PC-3 (cell line): ENCODE measurements at regions not wholly inside any gene's neighbourhood (a gene's known extent, or its start where the extent isn't known, plus 50 kb on each side); places are given as distances from the start of the nearest gene placed in this dataset.

Source experiments
- ATAC-seq: fragments of 200-7000 bp; cut with Tn5 transposase; 2 replicates; pipeline ENCODE4 v1.9.1; 2020; ENCODE audit warnings: mild to moderate bottlenecking, moderate library complexity
- BruUV-seq: library from RNA; stranded (reverse); fragments of 400-500 nt; replicated peaks from 2 replicates; lab custom pipeline; 2021; lab: Mats Ljungman, UMichigan
- CTCF ChIA-PET: fragments of 300-600 bp; sonication (Branson Sonifier 250); formaldehyde crosslinking; loops from one replicate; lab custom pipeline; 2022; ENCODE audit warnings: antibody characterized with exemption; lab: Charles Lee
- POLR2A ChIA-PET: fragments of 300-600 bp; sonication (Branson Sonifier 250); formaldehyde crosslinking; loops from one replicate; lab custom pipeline; 2022; ENCODE audit warnings: antibody characterized with exemption; ENCODE audit not compliant: unreplicated experiment; lab: Charles Lee
- DNase-seq: peaks from one replicate; pipeline ENCODE4 v3.0.0-alpha.2; 2015
- H2AFZ ChIP-seq: fragments of 300-600 bp; sonication (generic); 2 replicates; pipeline ENCODE4 v1.6.0; 2016; ENCODE audit warnings: antibody characterized with exemption, low read length
- H3F3A ChIP-seq: fragments of 300-600 bp; sonication (generic); one replicate; pipeline ENCODE4 v1.6.0; 2017; ENCODE audit warnings: antibody characterized with exemption, low read length, control low read depth, mild to moderate bottlenecking; ENCODE audit not compliant: unreplicated experiment
- H3K27ac ChIP-seq: fragments of 300-600 bp; sonication (generic); 2 replicates; pipeline ENCODE4 v1.5.1; 2016; ENCODE audit warnings: mild to moderate bottlenecking, low read length
- H3K27me3 ChIP-seq: fragments of 300-600 bp; sonication (generic); 2 replicates; pipeline ENCODE4 v1.6.1; 2016; ENCODE audit warnings: low read length, mixed read lengths
- H3K36me3 ChIP-seq: fragments of 300-600 bp; sonication (generic); 2 replicates; pipeline ENCODE4 v1.6.1; 2016; ENCODE audit warnings: low read depth, mixed run types, low read length, mixed read lengths
- H3K4me1 ChIP-seq: fragments of 300-600 bp; sonication (generic); 2 replicates; pipeline ENCODE4 v1.5.1; 2016; ENCODE audit warnings: low read length; ENCODE audit not compliant: insufficient read depth
- H3K4me2 ChIP-seq: fragments of 300-600 bp; sonication (generic); 2 replicates; pipeline ENCODE4 v1.6.0; 2016; ENCODE audit warnings: low read length
- H3K4me3 ChIP-seq: fragments of 300-600 bp; sonication (generic); 2 replicates; pipeline ENCODE4 v1.5.1; 2016; ENCODE audit warnings: mild to moderate bottlenecking, low read length, mixed read lengths
- H3K79me2 ChIP-seq: fragments of 300-600 bp; sonication (generic); 2 replicates; pipeline ENCODE4 v1.6.1; 2017; ENCODE audit warnings: low read length, mixed read lengths
- H3K9ac ChIP-seq: fragments of 300-600 bp; sonication (generic); 2 replicates; pipeline ENCODE4 v1.6.0; 2016; ENCODE audit warnings: mild to moderate bottlenecking, low read length
- H3K9me2 ChIP-seq: fragments of 300-600 bp; sonication (generic); replicated peaks from 2 replicates; pipeline ENCODE4 v1.6.1; 2016; ENCODE audit warnings: mixed run types, low read length, mixed read lengths
- H3K9me3 ChIP-seq: fragments of 300-600 bp; sonication (generic); 2 replicates; pipeline ENCODE4 v1.6.1; 2016; ENCODE audit warnings: low read length, mixed read lengths
- H4K20me1 ChIP-seq: fragments of 300-600 bp; sonication (generic); 2 replicates; pipeline ENCODE4 v1.6.1; 2016; ENCODE audit warnings: low read length, mixed read lengths
- EZH2 ChIP-seq: fragments of 300-600 bp; sonication (generic); IDR thresholded peaks from one replicate; pipeline ENCODE4 v1.6.1; 2017; ENCODE audit warnings: antibody characterized with exemption, mild to moderate bottlenecking, low read length; ENCODE audit not compliant: unreplicated experiment
- EZH2phosphoT487 ChIP-seq: fragments of 300-600 bp; sonication (generic); IDR thresholded peaks from 2 replicates; pipeline ENCODE4 v1.6.1; 2018; ENCODE audit warnings: mild to moderate bottlenecking, antibody characterized with exemption, low read length, borderline replicate concordance
- intact Hi-C: fragments of 100-400 bp; cut with micrococcal nuclease; formaldehyde crosslinking; loops from 2 replicates; pipeline ENCODE4 v1.9.0; 2023
- TF ChIP-seq, protein P1 (sequence below): fragments of 300-600 bp; sonication (generic); conservative IDR thresholded peaks from 2 replicates; pipeline ENCODE4 v1.5.1; 2017; ENCODE audit warnings: antibody characterized with exemption, low read depth, mild to moderate bottlenecking, low read length

DNA sequence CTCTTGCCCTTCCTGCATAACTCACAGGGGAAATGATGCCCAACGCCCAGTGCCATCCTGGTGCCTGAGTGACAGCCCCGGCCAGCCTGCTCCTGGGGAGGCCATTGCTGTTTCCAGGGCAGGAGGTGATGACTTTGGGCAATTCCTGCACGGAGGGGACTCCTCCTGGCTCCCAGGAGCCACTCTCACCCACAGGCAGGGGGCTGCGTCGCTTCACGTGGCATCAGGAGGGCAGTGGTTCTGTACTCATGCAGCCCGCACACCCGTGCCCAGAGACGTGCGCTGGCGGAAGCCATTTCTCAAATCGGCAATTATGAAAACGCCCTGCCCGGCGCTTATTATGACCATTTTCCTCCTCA is 272.3 kb downstream of the CTTN start:
- Histone ChIP-seq H3K4me1 (peaks cover 3% of the 10 kb centered on the region; the same call in 1 of the 2 replicates), H3K36me3 (no peaks in the 10 kb centered on the region), H4K20me1 (no peaks in the 10 kb centered on the region), H3K27ac (no peak overlapping the region), H3K27me3 (no peaks in the 10 kb centered on the region), H3F3A (no peaks in the 10 kb centered on the region), H2AFZ (no peak overlapping the region), H3K9ac (no peak overlapping the region), H3K79me2 (no peaks in the 10 kb centered on the region), H3K9me3 (no peaks in the 10 kb centered on the region), H3K9me2 (no peaks in the 10 kb centered on the region), H3K4me2 (no peak overlapping the region), H3K4me3 (no peak overlapping the region)
- BruUV-seq, result no TSS peak
- ChIA-PET POLR2A (no interaction called here), CTCF (no interaction called here)
- intact Hi-C loops, result no loop called here
- ATAC-seq, result no peak
- TF ChIP-seq EZH2 (no peak), EZH2phosphoT487 (no peak)
- TF ChIP-seq, protein P1, sequence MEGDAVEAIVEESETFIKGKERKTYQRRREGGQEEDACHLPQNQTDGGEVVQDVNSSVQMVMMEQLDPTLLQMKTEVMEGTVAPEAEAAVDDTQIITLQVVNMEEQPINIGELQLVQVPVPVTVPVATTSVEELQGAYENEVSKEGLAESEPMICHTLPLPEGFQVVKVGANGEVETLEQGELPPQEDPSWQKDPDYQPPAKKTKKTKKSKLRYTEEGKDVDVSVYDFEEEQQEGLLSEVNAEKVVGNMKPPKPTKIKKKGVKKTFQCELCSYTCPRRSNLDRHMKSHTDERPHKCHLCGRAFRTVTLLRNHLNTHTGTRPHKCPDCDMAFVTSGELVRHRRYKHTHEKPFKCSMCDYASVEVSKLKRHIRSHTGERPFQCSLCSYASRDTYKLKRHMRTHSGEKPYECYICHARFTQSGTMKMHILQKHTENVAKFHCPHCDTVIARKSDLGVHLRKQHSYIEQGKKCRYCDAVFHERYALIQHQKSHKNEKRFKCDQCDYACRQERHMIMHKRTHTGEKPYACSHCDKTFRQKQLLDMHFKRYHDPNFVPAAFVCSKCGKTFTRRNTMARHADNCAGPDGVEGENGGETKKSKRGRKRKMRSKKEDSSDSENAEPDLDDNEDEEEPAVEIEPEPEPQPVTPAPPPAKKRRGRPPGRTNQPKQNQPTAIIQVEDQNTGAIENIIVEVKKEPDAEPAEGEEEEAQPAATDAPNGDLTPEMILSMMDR, result no peak
- no peak for DNase-seq

- POLR2A ChIA-PET, result no interaction called here
Measured at GRCh38 chr11:70671083-70671482, 272.8 kb downstream of the CTTN start.

DNA sequence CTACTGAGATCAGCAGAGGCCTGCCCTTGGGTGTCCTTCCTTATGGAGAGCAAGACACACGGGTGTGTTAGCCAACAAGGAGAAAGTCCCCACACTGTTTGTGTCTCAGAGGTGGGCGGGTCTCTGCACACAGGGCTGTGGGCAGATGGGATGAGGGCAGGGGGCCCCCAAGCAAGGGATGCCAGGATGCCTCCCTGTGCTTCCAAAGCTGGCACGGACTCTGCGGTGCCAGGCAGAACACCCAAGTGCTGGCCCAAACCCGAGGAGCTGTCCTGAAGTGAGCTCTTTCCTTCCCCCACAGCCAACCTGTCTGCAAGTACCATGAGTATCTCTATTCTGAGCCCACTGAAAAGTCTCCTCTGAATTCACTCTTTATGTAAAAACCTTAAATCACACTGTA is 273.3 kb downstream of the CTTN start:
- intact Hi-C loops, result no loop called here
- Histone ChIP-seq H3K9me2 (no peaks in the 10 kb centered on the region), H2AFZ (no peak overlapping the region), H4K20me1 (no peaks in the 10 kb centered on the region), H3K27ac (no peak overlapping the region), H3K4me2 (no peak overlapping the region), H3K27me3 (no peaks in the 10 kb centered on the region), H3K36me3 (no peaks in the 10 kb centered on the region), H3K4me1 (peaks cover 3% of the 10 kb centered on the region; the same call in 1 of the 2 replicates), H3K79me2 (no peaks in the 10 kb centered on the region), H3F3A (no peaks in the 10 kb centered on the region), H3K9ac (no peak overlapping the region), H3K4me3 (no peak overlapping the region), H3K9me3 (no peaks in the 10 kb centered on the region)
- ChIA-PET CTCF (no interaction called here), POLR2A (no interaction called here)
- no peak for TF ChIP-seq EZH2
- DNase-seq (no peak), ATAC-seq (no peak)
- no TSS peak for BruUV-seq

More at GRCh38 chr11:70671083-70671482, 272.8 kb downstream of the CTTN start:
- Histone ChIP-seq H3K79me2 (no peaks in the 10 kb centered on the region), H3K4me3 (no peak overlapping the region), H3F3A (no peaks in the 10 kb centered on the region), H3K36me3 (no peaks in the 10 kb centered on the region), H3K27ac (no peak overlapping the region), H4K20me1 (no peaks in the 10 kb centered on the region), H3K9me2 (no peaks in the 10 kb centered on the region), H3K4me1 (peaks cover 3% of the 10 kb centered on the region; the same call in 1 of the 2 replicates), H3K9ac (no peak overlapping the region), H3K4me2 (no peak overlapping the region), H3K27me3 (no peaks in the 10 kb centered on the region), H3K9me3 (no peaks in the 10 kb centered on the region), H2AFZ (no peak overlapping the region)
- intact Hi-C loops, result no loop called here
- ATAC-seq (no peak), DNase-seq (no peak)
- BruUV-seq, result no TSS peak
- TF ChIP-seq, protein P1, result no peak
- no peak for TF ChIP-seq EZH2phosphoT487
- TF ChIP-seq EZH2, result no peak
- CTCF ChIA-PET, result no interaction called here
